A549 (cell line): ENCODE measurements at regions not wholly inside any gene's neighbourhood (a gene's known extent, or its start where the extent isn't known, plus 50 kb on each side); places are given as distances from the start of the nearest gene placed in this dataset.

Experiments
- ATAC-seq, 2 experiments: fragments of 200-7000 bp in 1 of 2; fragments of >200 bp in 1 of 2; cut with Nextera tagmentation in 1 of 2; cut with Tn5 transposase in 1 of 2; 3 replicates each; pipeline versions ENCODE4 v1.8.0 to v1.9.1; 2018 to 2020; ENCODE audit warnings: mild to moderate bottlenecking in 1 of 2, moderate library complexity in 1 of 2
- CTCF ChIA-PET: fragments of 300-600 bp; sonication (Branson Sonifier 250); formaldehyde crosslinking; extraction: SDS; loops from one replicate; lab custom pipeline; 2021; ENCODE audit warnings: antibody characterized with exemption, inconsistent platforms; lab: Yijun Ruan, JAX
- POLR2A ChIA-PET: fragments of 350-600 bp; formaldehyde crosslinking; extraction: SDS; loops from one replicate; lab custom pipeline; 2021; ENCODE audit warnings: antibody characterized with exemption, inconsistent platforms; lab: Yijun Ruan, JAX
- DNase-seq, 2 experiments: peaks; one replicate each; pipeline versions ENCODE4 v3.0.0 to v3.0.0-alpha.2; 2011 to 2016; ENCODE audit warnings: low read depth in 1 of 2, low spot score in 1 of 2
- FAIRE-seq: peaks from 2 replicates; lab custom pipeline; 2011; peaks lifted over from hg19 to GRCh38; lab: Jason Lieb, UNC
- H3K27ac ChIP-seq, 2 experiments: fragments of >200 bp; sonication (Bioruptor Twin); formaldehyde crosslinking; 3 replicates each; pipeline ENCODE4 v1.5.1; 2016 to 2017
- H3K4me1 ChIP-seq: fragments of >200 bp; sonication (Bioruptor Twin); formaldehyde crosslinking; 3 replicates; pipeline ENCODE4 v1.6.1; 2016
- H3K4me2 ChIP-seq: fragments of >200 bp; sonication (Bioruptor Twin); formaldehyde crosslinking; 3 replicates; pipeline ENCODE4 v1.6.1; 2016
- H3K4me3 ChIP-seq: fragments of >200 bp; sonication (Bioruptor Twin); formaldehyde crosslinking; 3 replicates; pipeline ENCODE4 v1.5.1; 2016
- H3K9me3 ChIP-seq: fragments of >200 bp; sonication (Bioruptor Twin); formaldehyde crosslinking; 3 replicates; pipeline ENCODE4 v1.6.1; 2016
- CBX2 ChIP-seq: fragments of 200-600 bp; sonication (generic); IDR thresholded peaks from 2 replicates; pipeline ENCODE4 v1.6.1; 2016; ENCODE audit warnings: low read depth, mild to moderate bottlenecking, borderline replicate concordance
- CEBPB ChIP-seq, 2 experiments: fragments of >200 bp in 1 of 2; sonication (Bioruptor Twin) in 1 of 2; formaldehyde crosslinking in 1 of 2; IDR thresholded peaks; 2 replicates each; pipeline ENCODE4 v1.6.1; 2012 to 2016
- EHMT2 ChIP-seq: fragments of 200-600 bp; sonication (generic); IDR thresholded peaks from 2 replicates; pipeline ENCODE4 v1.6.1; 2016; ENCODE audit warnings: antibody characterized with exemption, low read depth, mild to moderate bottlenecking, moderate library complexity
- FOSL2 ChIP-seq, 2 experiments: fragments of 450-650 bp in 1 of 2; fragments of >200 bp in 1 of 2; sonication (Bioruptor Twin) in 1 of 2; formaldehyde crosslinking; IDR thresholded peaks; 2 replicates each; pipeline versions ENCODE4 v1.5.0 to v1.6.1; 2016 to 2020; ENCODE audit warnings: mild to moderate bottlenecking in 1 of 2, moderate library complexity in 1 of 2
- HEYL ChIP-seq: fragments of 250-450 bp; sonication (Bioruptor Pico); IDR thresholded peaks from 2 replicates; pipeline ENCODE4 v1.8.0; 2021; ENCODE audit warnings: mild to moderate bottlenecking, moderate library complexity
- HOXA7 ChIP-seq: fragments of 250-450 bp; sonication (Bioruptor Pico); IDR thresholded peaks from 2 replicates; pipeline ENCODE4 v1.5.0; 2020; ENCODE audit warnings: mild to moderate bottlenecking, moderate library complexity
- JUN ChIP-seq, 2 experiments: fragments of >200 bp; sonication (Bioruptor Twin); formaldehyde crosslinking; IDR thresholded peaks; 2 replicates in 1 of 2; 3 replicates in 1 of 2; pipeline ENCODE4 v1.6.1; 2016 to 2017
- KDM1A ChIP-seq: fragments of 200-600 bp; sonication (generic); IDR thresholded peaks from 2 replicates; pipeline ENCODE4 v1.6.1; 2016; ENCODE audit warnings: low read depth, mild to moderate bottlenecking
- KDM5A ChIP-seq: fragments of 200-600 bp; sonication (generic); IDR thresholded peaks from 2 replicates; pipeline ENCODE4 v1.6.1; 2016; ENCODE audit warnings: antibody characterized with exemption, mild to moderate bottlenecking
- MAX ChIP-seq: IDR thresholded peaks from 2 replicates; pipeline ENCODE4 v1.6.1; 2012
- MYC ChIP-seq: IDR thresholded peaks from 2 replicates; pipeline ENCODE4 v1.6.1; 2012; ENCODE audit warnings: mild to moderate bottlenecking, inconsistent platforms, low read length, improper control_type of control experiment, borderline replicate concordance
- NFE2L2 ChIP-seq: fragments of 150-350 bp; conservative IDR thresholded peaks from 2 replicates; pipeline ENCODE4 v1.6.1; 2014; ENCODE audit warnings: low read length
- NR3C1 ChIP-seq: fragments of >200 bp; sonication (Bioruptor Twin); formaldehyde crosslinking; IDR thresholded peaks from 3 replicates; pipeline ENCODE4 v1.6.1; 2017
- PBX3 ChIP-seq: IDR thresholded peaks from 2 replicates; pipeline ENCODE4 v1.6.1; 2012
- PHF8 ChIP-seq: fragments of 200-600 bp; sonication (generic); IDR thresholded peaks from 2 replicates; pipeline ENCODE4 v1.6.1; 2016; ENCODE audit warnings: low read depth, mild to moderate bottlenecking, antibody characterized with exemption, moderate library complexity, borderline replicate concordance
- POLR2AphosphoS2 ChIP-seq: conservative IDR thresholded peaks from 2 replicates; pipeline ENCODE4 v1.6.1; 2012; ENCODE audit warnings: low read length, improper control_type of control experiment, inconsistent platforms
- RAD21 ChIP-seq, 2 experiments: fragments of >200 bp in 1 of 2; sonication (Bioruptor Twin) in 1 of 2; formaldehyde crosslinking in 1 of 2; IDR thresholded peaks in 1 of 2; conservative IDR thresholded peaks in 1 of 2; 2 replicates in 1 of 2; 3 replicates in 1 of 2; pipeline ENCODE4 v1.6.1; 2012 to 2018; ENCODE audit warnings: inconsistent platforms in 1 of 2
- RCOR1 ChIP-seq: fragments of 150-350 bp; IDR thresholded peaks from 2 replicates; pipeline ENCODE4 v1.6.1; 2014; ENCODE audit warnings: antibody characterized with exemption, low read length, low read depth
- RFX5 ChIP-seq: fragments of 450-650 bp; IDR thresholded peaks from 2 replicates; pipeline ENCODE4 v1.7.1; 2014; ENCODE audit warnings: antibody characterized with exemption, mild to moderate bottlenecking, moderate library complexity
- RNF2 ChIP-seq: fragments of 200-600 bp; sonication (generic); IDR thresholded peaks from 2 replicates; pipeline ENCODE4 v1.6.1; 2016; ENCODE audit warnings: low read depth, mild to moderate bottlenecking, antibody characterized with exemption, moderate library complexity, borderline replicate concordance
- SMC3 ChIP-seq: fragments of >200 bp; sonication (Bioruptor Twin); formaldehyde crosslinking; IDR thresholded peaks from 3 replicates; pipeline ENCODE4 v1.6.1; 2018; ENCODE audit warnings: inconsistent platforms
- TFCP2L1 ChIP-seq: fragments of 250-450 bp; sonication (Bioruptor Pico); IDR thresholded peaks from 2 replicates; pipeline ENCODE4 v1.5.0; 2021; ENCODE audit warnings: mild to moderate bottlenecking
- TP53 ChIP-seq: fragments of 250-450 bp; sonication (Bioruptor Pico); IDR thresholded peaks from 2 replicates; pipeline ENCODE4 v1.5.0; 2021; ENCODE audit warnings: mild to moderate bottlenecking, moderate library complexity
- ZSCAN20 ChIP-seq: fragments of 250-450 bp; sonication (Bioruptor Pico); IDR thresholded peaks from 2 replicates; pipeline ENCODE4 v1.8.0; 2022; ENCODE audit warnings: mild to moderate bottlenecking, moderate library complexity
- WGBS: methylation state at CpG from one replicate; pipeline ENCODE4 v1.1.6; 2017; ENCODE audit errors: missing lambda C conversion rate; 5-methylcytosine and 5-hydroxymethylcytosine counted together

- 16% methylated on average over 1 of the region's 1 CpG for WGBS
- Histone ChIP-seq H3K4me1 (no peaks in the 10 kb centered on the region), H3K4me3 (no peak overlapping the region), H3K4me2 (no peak overlapping the region), H3K27ac (no peak overlapping the region), H3K9me3 (no peaks in the 10 kb centered on the region; the same call in 2 of the 3 replicates)
- no peak for TF ChIP-seq RFX5
- TF ChIP-seq RCOR1: no peak
- no peak for TF ChIP-seq EHMT2
- TF ChIP-seq CEBPB (IDR thresholded peaks at IDR 0.05): no peak
- no peak for TF ChIP-seq HEYL (CRISPR knock-in tag)
- TF ChIP-seq MAX: no peak
- TF ChIP-seq FOSL2 (IDR thresholded peaks at IDR 0.05): no peak
- TF ChIP-seq FOSL2 (CRISPR knock-in tag; IDR thresholded peaks at IDR 0.05): no peak
- no peak for TF ChIP-seq CBX2
- no peak for TF ChIP-seq KDM1A
- TF ChIP-seq SMC3: no peak
- no peak for TF ChIP-seq PBX3
- TF ChIP-seq PHF8: no peak
- no peak for TF ChIP-seq TP53 (CRISPR knock-in tag)
- TF ChIP-seq POLR2AphosphoS2: no peak
- TF ChIP-seq HOXA7 (CRISPR knock-in tag): no peak
- no peak for TF ChIP-seq RAD21 (conservative IDR thresholded peaks at IDR 0.05 in 1 of 2, IDR thresholded peaks at IDR 0.05 in 1 of 2)
- TF ChIP-seq TFCP2L1 (CRISPR knock-in tag): no peak
- TF ChIP-seq RNF2: no peak
- no peak for TF ChIP-seq MYC
- no peak for TF ChIP-seq JUN (IDR thresholded peaks at IDR 0.05)
- no peak for DNase-seq
- ChIA-PET CTCF (no interaction called here), POLR2A (no interaction called here)
- FAIRE-seq: no peak
- ATAC-seq: no peak
Observed at GRCh38 chr9:80586786-80587330, 1015.1 kb downstream of the TLE4 start.

GRCh38 chr9:80571953-80572352 lies 1000.2 kb downstream of the TLE4 start:
- WGBS: 7% methylated on average over 3 of the region's 3 CpGs
- Histone ChIP-seq H3K4me2 (no peak overlapping the region), H3K27ac (no peak overlapping the region)
- CTCF ChIA-PET: no interaction called here
- no peak for FAIRE-seq
- TF ChIP-seq NR3C1 (no peak), KDM5A (no peak), NFE2L2 (no peak), ZSCAN20 (no peak), POLR2AphosphoS2 (no peak), CEBPB (IDR thresholded peaks at IDR 0.05) (no peak), HOXA7 (CRISPR knock-in tag) (no peak)
- TF ChIP-seq, all 56 proteins: peak for 0
- Histone ChIP-seq H3K9me3 (0 out of 3 replicates have a peak, but pooled peaks cover 3% of the 10 kb centered on the region), H3K4me3 (no peak overlapping the region), H3K4me1 (no peaks in the 10 kb centered on the region)
- POLR2A ChIA-PET: no interaction called here
- no peak for ATAC-seq
- no peak for DNase-seq

GRCh38 chr9:80569236-80569635 lies 997.5 kb downstream of the TLE4 start:
- H3K4me3 ChIP-seq: no peak overlapping the region
- 0 out of 3 replicates have a peak, but pooled peaks cover 3% of the 10 kb centered on the region for H3K9me3 ChIP-seq
- no peaks in the 10 kb centered on the region for H3K4me1 ChIP-seq
- POLR2A ChIA-PET: no interaction called here
- TF ChIP-seq NR3C1: no peak
- TF ChIP-seq, all 56 proteins: peak for 0
- FAIRE-seq: no peak
- Histone ChIP-seq H3K4me2 (no peak overlapping the region), H3K27ac (no peak overlapping the region)
- 27% methylated on average over 1 of the region's 1 CpG for WGBS
- CTCF ChIA-PET: no interaction called here
- DNase-seq: no peak
- no peak for ATAC-seq
